ENCODE measurements at regions not wholly inside any gene's neighbourhood (a gene's known extent, or its start where the extent isn't known, plus 50 kb on each side); places are given as distances from the start of the nearest gene placed in this dataset.
A peak's percentile ranks its signal among the peaks of the same experiment; 100 is the strongest.

- intact Hi-C loops (cut with DNase I; ENCODE audit: low total_unique reads): no loop called here
- no peak overlapping the region for H3K27ac ChIP-seq
- no peaks in the 10 kb centered on the region for H3K4me1 ChIP-seq
- H3K27me3 ChIP-seq (replicated peaks in 1 of 7): peaks cover 0 to 71% (median 0%) of the 10 kb centered on the region in 7 donors
- TF ChIP-seq POLR2A (IDR thresholded peaks at IDR 0.05): no peak
- no peak for TF ChIP-seq POLR2AphosphoS5 (IDR thresholded peaks at IDR 0.05)
- TF ChIP-seq CTCF (IDR thresholded peaks at IDR 0.05 in 8 of 11, conservative IDR thresholded peaks at IDR 0.05 in 3 of 11): no peak
- DNase-seq: peak; percentile 63
- H3K4me3 ChIP-seq: no peak overlapping the region
- no peaks in the 10 kb centered on the region for H3K9me3 ChIP-seq
- no peaks in the 10 kb centered on the region for H3K36me3 ChIP-seq
- WGBS, 5 donors: 80 to 88% (median 84%) methylated on average over 9 to 18 of the region's 18 CpGs
Measured at GRCh38 chr22:47623066-47623762, 860.8 kb downstream of the TBC1D22A start.

GRCh38 chr22:47622541-47622940 lies 860.1 kb downstream of the TBC1D22A start:
- Histone ChIP-seq H3K27ac (no peak overlapping the region), H3K4me3 (no peak overlapping the region), H3K36me3 (no peaks in the 10 kb centered on the region), H3K4me1 (no peaks in the 10 kb centered on the region), H3K27me3 (replicated peaks in 1 of 7) (peaks cover 0 to 76% (median 0%) of the 10 kb centered on the region in 7 donors), H3K9me3 (no peaks in the 10 kb centered on the region)
- peak; percentile 43 for DNase-seq
- WGBS, 5 donors: 80 to 83% (median 82%) methylated on average over 14 of the region's 14 CpGs
- intact Hi-C loops (cut with DNase I; ENCODE audit: low total_unique reads): no loop called here
- TF ChIP-seq POLR2A (IDR thresholded peaks at IDR 0.05) (no peak), POLR2AphosphoS5 (IDR thresholded peaks at IDR 0.05) (no peak), CTCF (IDR thresholded peaks at IDR 0.05 in 8 of 11, conservative IDR thresholded peaks at IDR 0.05 in 3 of 11) (no peak)

- no peaks in the 10 kb centered on the region for H3K9me3 ChIP-seq
- peak; percentile 30 for DNase-seq
- H3K4me3 ChIP-seq: no peak overlapping the region
- peaks cover 0 to 72% (median 0%) of the 10 kb centered on the region in 7 donors for H3K27me3 ChIP-seq (replicated peaks in 1 of 7)
- H3K36me3 ChIP-seq: no peaks in the 10 kb centered on the region
- WGBS, 5 donors: 63 to 87% (median 70%) methylated on average over 9 of the region's 9 CpGs
- no peak for TF ChIP-seq POLR2A (IDR thresholded peaks at IDR 0.05)
- TF ChIP-seq POLR2AphosphoS5 (IDR thresholded peaks at IDR 0.05): no peak
- no peak for TF ChIP-seq CTCF (IDR thresholded peaks at IDR 0.05 in 8 of 11, conservative IDR thresholded peaks at IDR 0.05 in 3 of 11)
- intact Hi-C loops (cut with DNase I; ENCODE audit: low total_unique reads): no loop called here
- no peaks in the 10 kb centered on the region for H3K4me1 ChIP-seq
- no peak overlapping the region for H3K27ac ChIP-seq
Measured at GRCh38 chr22:47621253-47621652, 858.8 kb downstream of the TBC1D22A start.

- H3K27me3 ChIP-seq (replicated peaks in 1 of 7): peaks cover 0 to 68% (median 0%) of the 10 kb centered on the region in 7 donors
- WGBS, 5 donors: 83 to 93% (median 89%) methylated on average over 8 to 11 of the region's 11 CpGs
- intact Hi-C loops (cut with DNase I; ENCODE audit: low total_unique reads): no loop called here
- no peak overlapping the region for H3K4me3 ChIP-seq
- no peaks in the 10 kb centered on the region for H3K4me1 ChIP-seq
- no peak overlapping the region for H3K27ac ChIP-seq
- no peaks in the 10 kb centered on the region for H3K9me3 ChIP-seq
- TF ChIP-seq POLR2A (IDR thresholded peaks at IDR 0.05): no peak
- no peak for TF ChIP-seq CTCF (IDR thresholded peaks at IDR 0.05 in 8 of 11, conservative IDR thresholded peaks at IDR 0.05 in 3 of 11)
- TF ChIP-seq POLR2AphosphoS5 (IDR thresholded peaks at IDR 0.05): no peak
- no peaks in the 10 kb centered on the region for H3K36me3 ChIP-seq
- DNase-seq: peak; percentile 35
Measured at GRCh38 chr22:47620391-47620790, 857.9 kb downstream of the TBC1D22A start.

Measured in spleen (tissue), 11 donors.